Mucosa of descending colon (tissue), 3 donors: ENCODE measurements at regions not wholly inside any gene's neighbourhood (a gene's known extent, or its start where the extent isn't known, plus 50 kb on each side); places are given as distances from the start of the nearest gene placed in this dataset.

Experiments
- ATAC-seq: fragments of 200-7000 bp; cut with Tn5 transposase; one replicate; pipeline ENCODE4 v1.9.1; 2020; ENCODE audit warnings: mild to moderate bottlenecking, moderate library complexity
- DNase-seq, 3 donors: peaks; one replicate each; pipeline ENCODE4 v3.0.0-alpha.2; 2020
- H3K36me3 ChIP-seq: fragments of 200-600 bp; one replicate; pipeline ENCODE4 v1.8.0; 2021; ENCODE audit warnings: low read depth, mild to moderate bottlenecking
- H3K4me1 ChIP-seq: fragments of 200-600 bp; one replicate; pipeline ENCODE4 v1.8.0; 2021; ENCODE audit warnings: low read depth, mild to moderate bottlenecking
- H3K4me3 ChIP-seq: fragments of 200-600 bp; one replicate; pipeline ENCODE4 v1.8.0; 2021; ENCODE audit warnings: mild to moderate bottlenecking
- H3K9me3 ChIP-seq: fragments of 200-600 bp; one replicate; pipeline ENCODE4 v1.8.0; 2021; ENCODE audit warnings: mild to moderate bottlenecking
- CTCF ChIP-seq: fragments of 200-600 bp; IDR thresholded peaks from one replicate; pipeline ENCODE4 v1.8.0; 2022; ENCODE audit warnings: antibody characterized with exemption, mild to moderate bottlenecking
- intact Hi-C, 2 donors: fragments of 100-400 bp; cut with DNase I in 1 of 2; cut with micrococcal nuclease in 1 of 2; formaldehyde crosslinking; loops; one replicate each; pipeline versions ENCODE4 v1.11.0 to v1.11.1; 2022; cut with DNase I, micrococcal nuclease
- donor health status: DM: no; HTN: no; CAD: no; lungs with moderate emphysema.
- donor health status: DM: no; HTN: no; CAD: no.
- donor health status: DM: no; HTN: yes; CAD: no.

DNA sequence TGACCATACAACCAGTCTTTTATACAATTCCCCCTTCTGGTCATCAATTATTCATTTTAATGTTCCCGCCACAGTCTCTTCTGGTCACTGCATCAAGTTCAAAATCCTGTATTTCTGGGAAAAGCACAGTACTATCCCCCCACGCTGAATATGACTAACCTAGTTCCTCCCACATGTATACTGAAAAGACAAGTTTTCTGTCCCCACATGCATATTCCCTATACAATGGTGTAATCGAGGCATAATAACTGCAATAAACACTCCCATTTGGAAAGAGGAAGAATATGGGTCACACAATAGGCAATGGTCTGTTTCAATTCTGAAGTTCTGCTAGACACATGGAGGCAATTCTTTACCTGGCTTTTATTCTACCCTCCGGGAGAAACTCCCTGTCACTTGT lies 344.9 kb downstream of the EFNA5 start:
- H3K4me1 ChIP-seq: no peaks in the 10 kb centered on the region
- intact Hi-C loops: no loop called here
- no peaks in the 10 kb centered on the region for H3K9me3 ChIP-seq
- DNase-seq (no peak), ATAC-seq (no peak)
- no peaks in the 10 kb centered on the region for H3K36me3 ChIP-seq
- no peak for TF ChIP-seq CTCF
- H3K4me3 ChIP-seq: no peak overlapping the region

DNA sequence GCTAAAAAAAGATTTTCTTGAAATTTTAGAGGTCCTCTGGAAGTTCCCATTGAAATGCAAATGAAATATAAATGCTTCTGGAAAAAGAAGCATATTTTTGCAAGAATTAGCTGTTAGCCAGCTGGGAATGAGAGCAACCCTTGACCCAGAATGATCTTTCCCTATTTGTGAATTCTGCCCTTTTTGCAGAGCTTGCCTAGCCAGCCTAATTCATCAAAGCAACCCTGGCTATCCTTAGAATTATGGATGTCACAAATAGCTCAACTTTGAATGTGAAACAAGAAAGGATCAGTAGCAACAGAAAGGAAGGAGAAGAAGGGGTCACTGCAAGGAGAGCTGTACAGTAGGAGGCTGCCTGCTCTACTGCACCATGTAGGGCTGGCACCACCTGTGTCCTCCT lies 345.9 kb downstream of the EFNA5 start:
- H3K4me3 ChIP-seq: no peak overlapping the region
- intact Hi-C loops: no loop called here

GRCh38 chr5:107324071-107324470 lies 346.7 kb downstream of the EFNA5 start:
- no peak for ATAC-seq

More for the DNA sequence above, 345.9 kb downstream of the EFNA5 start:
- TF ChIP-seq CTCF: no peak
- ATAC-seq (no peak), DNase-seq (no peak)
- Histone ChIP-seq H3K4me1 (no peaks in the 10 kb centered on the region), H3K36me3 (no peaks in the 10 kb centered on the region), H3K9me3 (no peaks in the 10 kb centered on the region)

GRCh38 chr5:107323536-107323935 lies 347.2 kb downstream of the EFNA5 start:
- Histone ChIP-seq H3K4me1 (no peaks in the 10 kb centered on the region), H3K9me3 (no peaks in the 10 kb centered on the region), H3K36me3 (no peaks in the 10 kb centered on the region), H3K4me3 (no peak overlapping the region)
- no peak for ATAC-seq
- DNase-seq: no peak
- no peak for TF ChIP-seq CTCF
- intact Hi-C loops: no loop called here

More at GRCh38 chr5:107324071-107324470, 346.7 kb downstream of the EFNA5 start:
- Histone ChIP-seq H3K9me3 (no peaks in the 10 kb centered on the region), H3K36me3 (no peaks in the 10 kb centered on the region), H3K4me3 (no peak overlapping the region), H3K4me1 (no peaks in the 10 kb centered on the region)
- no peak for DNase-seq
- intact Hi-C loops: no loop called here
- no peak for TF ChIP-seq CTCF

DNA sequence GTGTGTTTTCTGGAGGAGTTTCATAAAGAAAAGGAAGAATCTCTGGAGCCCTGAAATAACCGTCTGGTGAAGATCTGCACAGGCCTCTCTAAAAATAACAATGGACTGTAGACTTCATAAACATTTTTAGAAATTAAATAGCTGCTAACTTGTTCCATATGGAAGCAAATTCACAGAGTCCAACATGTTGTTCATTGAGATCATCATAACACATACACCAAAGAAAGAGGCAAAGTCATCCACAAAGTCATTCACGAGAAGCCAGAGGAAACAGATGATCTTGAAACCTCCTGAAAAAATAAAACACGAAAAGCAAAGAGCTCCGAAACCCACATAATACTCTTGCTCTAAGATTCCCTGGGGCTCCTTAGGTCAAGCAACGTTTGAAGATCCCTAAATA lies 347.8 kb downstream of the EFNA5 start:
- TF ChIP-seq CTCF: no peak
- no peak for DNase-seq
- Histone ChIP-seq H3K36me3 (no peaks in the 10 kb centered on the region), H3K9me3 (no peaks in the 10 kb centered on the region), H3K4me3 (no peak overlapping the region), H3K4me1 (no peaks in the 10 kb centered on the region)
- no peak for ATAC-seq
- intact Hi-C loops: no loop called here

DNA sequence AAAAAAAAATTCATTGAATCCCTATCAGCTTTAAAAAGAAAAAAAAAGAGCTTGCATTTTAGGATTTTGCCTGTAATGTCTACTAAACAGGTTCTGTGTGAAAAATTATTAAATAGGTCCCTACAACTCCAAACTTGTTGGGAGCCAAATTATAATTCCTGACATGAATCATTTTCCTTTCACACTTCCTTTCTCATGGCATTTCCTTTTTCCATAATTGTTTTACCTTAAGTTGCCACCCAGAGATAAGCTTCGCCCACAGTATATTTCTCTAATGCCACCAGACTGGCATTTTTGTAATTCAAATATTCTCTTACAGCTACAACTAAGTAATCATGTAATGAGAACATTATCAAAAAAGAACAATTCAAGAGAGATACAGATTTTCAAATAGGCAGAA lies 348.8 kb downstream of the EFNA5 start:
- H3K4me3 ChIP-seq: no peak overlapping the region
- TF ChIP-seq CTCF: no peak
- ATAC-seq (no peak), DNase-seq (no peak)
- H3K9me3 ChIP-seq: no peaks in the 10 kb centered on the region
- H3K36me3 ChIP-seq: no peaks in the 10 kb centered on the region
- intact Hi-C loops: no loop called here
- no peaks in the 10 kb centered on the region for H3K4me1 ChIP-seq
